Fibroblast of mammary gland (primary cell): ENCODE measurements at regions not wholly inside any gene's neighbourhood (a gene's known extent, or its start where the extent isn't known, plus 50 kb on each side); places are given as distances from the start of the nearest gene placed in this dataset.

Source experiments
- DNase-seq: peaks from one replicate; pipeline ENCODE4 v3.0.0-alpha.2; 2010; ENCODE audit warnings: low read depth
- H3K4me3 ChIP-seq: 2 replicates; pipeline ENCODE4 v1.5.1; 2011; ENCODE audit warnings: low read depth, mild to moderate bottlenecking, low read length, moderate library complexity; ENCODE audit not compliant: control insufficient read depth
- CTCF ChIP-seq: conservative IDR thresholded peaks from 2 replicates; pipeline ENCODE4 v1.5.1; 2011; ENCODE audit warnings: low read depth, low read length, inconsistent platforms; ENCODE audit not compliant: control insufficient read depth, insufficient read depth

- no peak for DNase-seq
- no peak overlapping the region for H3K4me3 ChIP-seq
- TF ChIP-seq CTCF = no peak
Measured at GRCh38 chr1:177338376-177338775, 167.6 kb downstream of the BRINP2 start.

GRCh38 chr1:177334903-177335302, 164.1 kb downstream of the BRINP2 start:
- no peak for TF ChIP-seq CTCF
- DNase-seq = no peak
- no peak overlapping the region for H3K4me3 ChIP-seq

- peak; percentile 28 for DNase-seq
- TF ChIP-seq CTCF = peak; percentile 34
- H3K4me3 ChIP-seq = no peak overlapping the region
Measured at GRCh38 chr1:177333936-177334595, 163.3 kb downstream of the BRINP2 start.
